HG03558 (cell line): ENCODE measurements at regions not wholly inside any gene's neighbourhood (a gene's known extent, or its start where the extent isn't known, plus 50 kb on each side); places are given as distances from the start of the nearest gene placed in this dataset.
"Not testable (repeated sequence)": the region's sequence is repeated elsewhere in the genome, so short reads cannot be mapped to it uniquely, and the experiment has no call there.

Experiments used
- ATAC-seq: cut with Tn5 transposase; IDR thresholded peaks from one replicate; pipeline ENCODE4 v1.9.1; 2021; ENCODE audit warnings: moderate number of reproducible peaks; ENCODE audit not compliant: unreplicated experiment; ENCODE audit errors: extremely low read depth

DNA sequence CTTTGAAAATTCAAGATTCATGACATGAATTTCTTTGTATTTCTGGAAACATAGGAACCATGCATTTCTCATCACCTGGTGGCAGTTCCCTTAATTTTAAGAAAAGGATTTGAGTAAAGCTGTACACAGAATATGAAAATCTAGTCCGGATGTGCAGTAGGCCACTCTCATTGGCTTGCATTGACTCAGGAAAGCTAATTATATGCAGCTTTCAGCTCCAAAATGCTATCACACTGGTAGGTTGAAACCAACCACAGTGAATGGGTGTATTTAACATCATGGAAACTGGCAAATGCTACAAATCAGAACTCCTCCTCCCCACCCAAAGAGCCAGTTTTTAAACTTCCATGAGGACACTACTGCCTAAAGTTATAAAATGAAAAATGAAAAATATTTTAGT, 161.6 kb upstream of the FBXL17 start:
- no peak for ATAC-seq

DNA sequence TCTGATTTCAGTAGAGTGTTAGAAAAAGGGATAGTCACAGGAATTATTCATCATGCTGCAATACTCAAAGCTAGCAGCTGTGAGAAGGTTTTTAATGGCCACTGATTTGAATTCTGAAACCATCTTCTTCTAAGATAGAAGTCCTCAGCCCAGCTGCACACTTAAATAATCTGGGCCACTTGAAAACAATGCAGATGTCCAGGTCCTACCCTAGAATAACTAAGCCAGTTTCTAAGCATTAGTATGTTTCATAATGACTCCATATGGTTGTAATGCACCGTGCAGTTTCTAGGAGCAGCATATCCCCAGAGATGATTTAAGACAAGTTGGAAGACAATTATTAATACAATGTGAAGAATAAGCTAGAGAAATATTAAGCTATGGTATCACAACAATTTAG, 159.9 kb upstream of the FBXL17 start:
- no peak for ATAC-seq

DNA sequence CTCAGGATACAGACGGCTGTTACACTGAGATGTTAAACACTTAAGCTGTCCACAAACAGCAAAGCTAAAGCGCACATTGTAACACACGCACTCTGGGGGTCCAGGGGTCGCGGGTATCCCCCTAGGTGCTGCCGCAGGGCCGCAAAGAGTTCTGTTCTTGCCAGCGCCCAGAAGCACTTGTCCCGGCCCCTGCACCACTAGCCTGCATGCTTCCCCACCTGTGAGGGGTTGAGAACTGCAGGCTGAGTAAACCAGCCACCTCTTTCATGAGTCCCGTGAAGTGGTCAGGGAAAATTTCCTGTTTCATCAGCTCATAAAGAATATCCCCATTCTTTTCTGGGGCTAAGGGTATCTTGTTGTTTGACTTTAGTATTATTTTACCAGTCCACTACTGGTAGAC, 154.4 kb upstream of the FBXL17 start:
- no peak for ATAC-seq

DNA sequence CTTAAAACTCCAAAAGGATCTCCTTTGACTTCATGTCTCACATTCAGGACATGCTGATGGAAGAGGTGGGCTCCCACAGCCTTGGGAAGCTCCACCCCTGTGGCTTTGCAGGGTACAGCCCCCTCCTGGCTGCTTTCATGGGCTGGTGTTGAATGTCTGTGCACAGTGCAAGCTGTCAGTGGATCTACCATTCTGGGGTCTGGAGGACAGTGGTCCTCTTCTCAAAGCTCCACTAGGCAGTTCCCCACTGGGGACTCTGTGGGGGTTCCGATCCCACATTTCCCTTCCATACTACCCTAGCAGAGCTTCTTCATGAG, 150.2 kb upstream of the FBXL17 start:
- not testable (repeated sequence) for ATAC-seq

DNA sequence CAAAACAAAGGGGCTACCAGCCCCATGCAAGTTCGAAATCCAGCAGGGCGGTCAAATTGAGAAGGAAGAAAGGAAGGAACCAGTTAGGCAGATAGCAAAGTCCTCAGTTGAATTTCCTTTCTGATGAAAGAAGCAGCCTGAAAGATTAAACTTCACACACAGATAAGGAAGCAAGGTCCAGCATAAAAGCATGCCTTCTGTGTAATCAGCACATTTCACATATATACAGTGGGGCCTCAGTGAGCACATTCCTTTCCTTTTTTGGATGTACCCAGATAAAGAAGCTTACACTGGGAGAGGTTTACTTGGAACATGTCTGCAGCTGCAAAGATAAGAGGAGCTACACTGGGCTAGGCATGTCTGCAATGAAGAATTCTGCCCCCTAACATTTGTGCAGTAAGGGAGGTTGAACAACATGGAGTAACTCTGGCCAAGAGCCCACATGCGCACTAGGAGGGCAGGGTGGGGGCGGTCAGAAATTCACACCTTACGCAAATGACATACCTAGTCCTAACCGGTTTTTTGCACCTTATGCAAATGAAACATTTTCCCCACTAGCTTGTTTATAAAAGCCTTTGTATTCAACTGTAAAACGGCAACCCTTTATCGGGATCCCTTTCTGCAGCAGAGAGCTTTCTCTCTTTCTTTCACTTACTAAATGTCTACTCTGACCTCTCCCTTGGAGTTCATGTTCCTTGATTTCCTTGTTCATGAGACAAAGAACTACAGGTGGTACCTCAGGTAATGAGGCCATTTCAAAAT, 149.7 kb upstream of the FBXL17 start:
- no peak for ATAC-seq

DNA sequence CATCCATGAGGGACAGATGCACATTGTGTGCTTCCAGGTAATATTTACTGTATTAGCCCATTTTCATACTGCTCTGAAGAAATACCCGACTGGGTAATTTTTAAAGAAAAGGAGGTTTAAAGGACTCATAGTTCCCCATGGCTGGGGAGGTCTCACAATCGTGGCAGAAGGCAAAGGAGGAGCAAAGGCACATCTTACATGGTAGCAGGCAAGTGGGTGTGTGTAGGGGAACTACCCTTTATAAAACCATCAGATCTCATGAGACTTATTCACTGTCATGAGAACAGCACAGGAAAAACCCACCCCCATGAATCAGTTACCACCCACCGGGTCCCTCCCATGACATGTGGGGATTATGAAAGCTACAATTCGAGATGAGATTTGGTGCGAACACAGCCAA, 148.8 kb upstream of the FBXL17 start:
- no peak for ATAC-seq

DNA sequence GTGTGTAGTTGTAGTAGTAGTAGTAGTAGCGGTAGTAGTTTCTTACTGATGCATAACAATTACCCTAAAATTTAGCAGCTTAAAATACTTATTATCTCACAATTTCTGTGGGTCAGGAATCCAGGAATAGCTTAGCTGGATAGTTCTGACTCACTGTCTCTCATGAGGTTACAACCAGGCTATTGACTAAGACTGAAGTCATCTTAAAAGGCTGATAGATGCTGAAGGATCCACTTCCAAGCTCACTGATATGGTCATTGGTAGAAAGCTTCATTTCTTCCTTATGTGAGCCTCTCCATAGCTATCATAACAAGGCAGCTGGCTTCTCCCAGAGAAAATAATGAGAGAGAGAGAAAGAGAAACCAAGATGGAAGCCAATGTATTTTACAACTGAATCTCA, 147.5 kb upstream of the FBXL17 start:
- ATAC-seq: no peak

DNA sequence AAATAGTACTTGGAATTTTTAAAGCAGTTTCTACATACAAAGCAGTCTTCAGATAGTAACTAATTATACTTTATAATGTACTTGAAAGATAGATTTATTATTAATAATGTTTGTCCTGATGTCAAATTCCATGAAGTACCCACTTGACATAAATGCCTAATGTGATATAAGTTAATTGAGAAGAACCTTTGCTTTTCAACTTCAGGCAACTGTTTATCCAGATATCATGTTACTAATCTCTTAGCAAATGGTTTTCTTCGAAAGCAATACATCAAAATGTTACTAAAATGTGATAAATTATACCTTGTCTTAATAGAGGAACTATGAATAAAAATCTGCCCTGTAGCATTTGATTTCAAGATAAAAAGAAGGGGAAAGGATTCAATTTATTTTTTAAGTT, 146.8 kb upstream of the FBXL17 start:
- ATAC-seq: no peak

DNA sequence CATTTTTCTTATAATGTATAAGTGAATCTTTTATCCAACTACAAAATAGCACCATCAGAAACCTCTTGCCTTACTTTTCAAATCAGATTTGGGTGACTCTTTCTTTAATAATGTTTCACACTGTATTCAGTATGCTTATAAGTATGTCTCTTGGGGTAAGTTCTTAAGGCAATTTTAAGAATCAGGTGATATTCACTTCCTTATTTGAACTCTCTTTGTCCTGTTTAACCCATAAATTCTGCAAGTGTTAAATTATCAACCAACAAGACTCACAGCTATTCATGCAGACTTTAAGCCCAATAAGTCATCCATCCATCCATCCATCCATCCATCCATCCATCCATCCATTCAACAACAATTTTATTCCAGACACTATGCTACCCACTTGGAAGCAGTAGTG, 142.7 kb upstream of the FBXL17 start:
- no peak for ATAC-seq

DNA sequence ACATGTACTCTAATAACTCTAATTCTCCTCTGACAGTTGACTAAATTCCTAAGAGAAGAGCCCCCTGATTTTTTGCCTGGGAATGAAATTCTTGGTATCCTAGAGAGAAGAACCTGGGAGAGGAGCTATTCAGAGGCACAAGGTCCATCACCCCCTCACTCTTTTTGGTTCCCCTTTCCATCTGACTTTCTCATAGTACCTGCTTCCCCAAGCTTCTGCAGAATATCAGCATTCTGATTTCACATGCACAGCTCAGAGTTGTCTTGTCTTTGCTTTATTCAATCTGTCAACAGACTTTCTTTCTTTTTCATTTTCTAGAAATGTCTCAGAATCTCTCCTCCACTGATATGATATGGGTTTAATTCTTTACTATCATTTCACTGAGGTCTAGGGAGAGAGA, 141.5 kb upstream of the FBXL17 start:
- no peak for ATAC-seq

DNA sequence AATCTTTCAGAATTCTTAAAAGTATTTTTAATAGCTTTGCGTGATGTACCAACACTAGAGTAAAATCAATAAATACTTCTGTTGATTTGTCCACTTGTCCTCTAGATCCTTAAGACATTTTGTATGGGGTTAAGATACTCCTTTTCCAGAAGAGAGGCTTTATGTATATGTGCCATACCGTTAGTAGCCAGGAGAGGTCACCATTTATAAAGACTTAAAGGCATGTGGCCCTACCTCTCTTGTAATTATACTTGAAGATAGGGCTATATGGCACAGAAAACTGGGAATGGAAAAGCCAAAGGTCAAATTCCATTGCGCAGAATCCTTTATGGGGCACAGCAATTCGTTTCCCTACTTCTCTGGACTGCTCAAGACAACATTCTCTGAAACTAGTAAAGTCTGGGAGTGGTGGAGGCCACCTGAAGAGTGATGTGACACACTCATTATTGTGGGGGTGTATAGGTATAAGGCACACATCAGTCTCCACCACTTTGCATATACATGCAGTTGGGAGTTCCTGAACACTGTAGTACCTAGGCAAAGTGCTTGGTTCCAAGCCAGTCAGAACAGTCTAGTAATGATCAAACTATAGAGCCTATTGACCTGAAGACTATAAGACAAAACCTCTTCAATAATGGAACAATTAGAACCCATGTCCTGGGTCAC, 140.1 kb upstream of the FBXL17 start:
- ATAC-seq: peak; percentile 39

DNA sequence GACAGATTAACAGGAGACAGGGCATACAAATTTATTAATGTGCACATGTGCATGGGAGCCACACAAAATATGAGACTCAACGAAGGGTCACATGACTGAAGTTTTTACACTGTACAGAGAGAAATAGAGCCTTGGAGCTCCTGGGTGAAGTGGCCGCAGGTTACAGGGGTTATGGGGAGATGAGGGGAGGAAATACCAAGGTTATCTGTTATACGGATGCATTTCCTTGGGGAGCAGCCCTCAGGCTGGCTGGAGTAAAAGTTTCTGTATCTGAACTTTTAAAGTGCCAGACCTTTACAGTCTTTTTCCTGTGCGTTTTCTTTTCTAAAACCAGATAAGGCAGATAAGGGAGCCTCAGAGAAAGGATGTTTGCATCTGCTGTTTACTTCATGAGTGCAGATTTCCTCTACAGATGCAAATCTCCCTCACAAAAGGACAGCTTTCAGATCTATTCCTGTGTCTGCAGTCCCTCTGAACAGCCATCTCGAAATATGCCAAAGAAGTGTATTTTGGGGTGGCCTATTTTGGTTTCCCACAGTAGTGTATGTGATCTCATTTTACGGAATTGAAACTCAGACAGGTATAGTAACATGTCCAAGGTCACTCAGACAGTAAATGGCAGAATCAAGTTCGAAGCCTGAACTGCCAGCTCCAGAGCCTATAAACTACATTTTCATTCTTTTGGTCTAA, 139.3 kb upstream of the FBXL17 start:
- ATAC-seq: peak; percentile 78

DNA sequence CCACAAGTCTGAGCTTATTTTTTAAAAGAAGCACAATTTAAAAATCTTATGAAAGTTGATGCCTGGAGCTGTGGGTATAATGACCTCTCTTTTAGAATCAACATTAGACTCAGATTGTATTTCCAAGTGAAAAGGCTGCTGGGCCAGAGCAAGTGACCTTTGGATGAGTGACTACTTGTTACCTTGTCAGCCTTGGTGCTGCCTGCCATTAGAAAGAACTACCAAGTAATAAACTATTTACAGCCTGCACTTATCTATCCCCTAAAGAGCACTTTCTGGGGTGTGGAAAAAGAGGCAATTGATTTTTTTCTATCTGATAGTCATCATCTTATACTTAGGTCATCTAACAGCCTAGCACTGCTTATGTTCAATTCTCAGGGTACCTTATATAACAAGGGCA, 134.9 kb upstream of the FBXL17 start:
- no peak for ATAC-seq

DNA sequence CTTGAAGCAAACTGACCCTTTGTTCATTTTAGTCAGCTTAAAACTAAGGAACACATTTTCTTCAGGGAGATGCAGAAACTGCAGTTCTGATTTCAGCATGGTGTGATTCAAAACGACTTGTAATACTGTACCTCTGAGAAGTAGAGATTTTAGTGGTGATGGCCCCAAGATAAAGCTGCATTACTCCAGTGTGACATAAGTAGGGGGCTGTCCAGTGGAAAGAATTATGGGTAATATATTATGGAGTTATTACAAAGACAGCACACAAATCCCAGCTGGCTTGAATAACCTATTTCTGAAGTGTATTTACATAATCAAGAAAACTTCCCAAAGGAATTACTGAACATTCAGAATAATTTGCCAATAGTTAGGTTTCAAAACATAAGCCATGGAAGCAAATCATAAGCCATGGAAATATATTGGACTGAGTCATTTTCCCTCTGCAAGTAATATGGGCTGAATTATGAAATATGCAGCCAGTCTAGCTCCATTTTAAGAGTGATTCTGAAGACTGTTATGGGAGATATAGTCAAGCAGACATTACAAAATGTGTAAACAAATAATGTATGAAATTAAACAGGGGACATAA, 133.7 kb upstream of the FBXL17 start:
- ATAC-seq: no peak

DNA sequence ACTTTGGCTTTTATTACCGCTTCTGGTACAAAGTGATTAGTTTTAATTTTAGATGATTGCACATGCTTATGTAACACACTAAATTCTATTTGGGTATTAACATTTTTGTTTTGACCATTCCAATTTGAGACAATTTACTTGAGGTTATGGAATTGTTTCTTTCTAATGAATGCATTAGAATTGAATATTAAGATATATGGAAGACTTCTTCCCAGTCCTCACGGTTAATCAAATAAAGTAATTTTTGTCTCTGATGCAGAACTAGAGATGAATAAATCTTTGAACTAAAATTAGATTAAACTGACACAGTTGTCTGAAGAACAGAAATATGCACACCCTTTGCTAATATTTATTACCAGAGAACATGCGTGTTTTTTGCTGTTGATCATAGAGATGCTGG, 127.1 kb upstream of the FBXL17 start:
- ATAC-seq: no peak

DNA sequence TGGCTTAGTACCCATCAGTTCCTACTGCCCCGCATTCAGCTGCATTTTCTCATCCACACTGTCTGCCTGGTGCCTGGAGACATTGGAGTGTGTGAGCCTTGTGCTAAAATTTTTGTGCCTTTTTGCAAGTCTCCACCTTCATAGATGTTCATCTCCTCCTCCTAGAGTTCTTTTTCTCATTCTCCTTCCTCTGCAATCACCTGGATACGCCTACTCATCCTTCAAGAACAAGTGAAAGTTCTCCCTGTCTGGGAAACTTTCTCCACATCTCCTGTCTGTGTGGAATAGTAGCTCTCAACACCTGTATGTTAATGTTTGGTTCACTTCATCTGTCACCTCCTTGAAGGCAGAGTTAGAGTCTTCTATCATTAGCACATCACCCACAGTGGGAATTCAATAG, 125.7 kb upstream of the FBXL17 start:
- ATAC-seq: no peak

DNA sequence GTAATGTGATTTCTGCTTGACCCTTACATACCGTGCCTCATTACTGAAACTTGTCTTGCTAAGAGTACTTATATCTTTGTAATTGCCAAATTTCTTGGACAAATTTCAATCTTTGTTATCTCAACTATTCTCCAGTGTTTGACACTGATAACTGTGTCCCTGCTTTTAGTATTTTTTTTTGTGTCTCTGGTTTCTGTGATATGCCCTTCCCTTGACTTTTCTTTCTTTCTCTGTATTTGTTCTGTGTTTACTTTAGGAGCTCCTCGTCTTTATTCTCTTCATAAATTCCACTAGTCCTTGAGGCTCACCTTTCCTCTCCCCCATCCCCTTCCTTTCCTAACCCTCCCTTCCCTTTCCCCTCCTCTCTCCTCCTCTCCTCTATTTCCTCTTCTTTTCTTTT, 123.7 kb upstream of the FBXL17 start:
- ATAC-seq: no peak

DNA sequence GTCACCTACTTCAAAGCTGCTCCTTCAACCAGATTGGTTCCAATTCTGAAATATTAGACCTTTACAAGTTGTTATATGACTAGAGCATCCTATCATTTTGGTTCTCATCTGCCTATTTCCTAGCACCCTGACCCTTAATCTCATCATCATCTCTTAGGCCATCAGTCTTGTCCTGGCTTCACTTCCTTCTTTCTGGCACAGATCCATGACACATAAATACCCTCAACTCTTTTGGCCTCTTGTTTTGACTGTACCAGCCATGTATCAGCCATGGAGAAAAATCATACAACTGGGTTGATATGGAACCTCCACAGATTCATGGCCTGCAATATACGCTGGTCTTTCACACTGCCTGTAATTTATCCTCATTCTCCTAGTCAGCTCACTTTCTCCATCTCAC, 123.1 kb upstream of the FBXL17 start:
- ATAC-seq: no peak

DNA sequence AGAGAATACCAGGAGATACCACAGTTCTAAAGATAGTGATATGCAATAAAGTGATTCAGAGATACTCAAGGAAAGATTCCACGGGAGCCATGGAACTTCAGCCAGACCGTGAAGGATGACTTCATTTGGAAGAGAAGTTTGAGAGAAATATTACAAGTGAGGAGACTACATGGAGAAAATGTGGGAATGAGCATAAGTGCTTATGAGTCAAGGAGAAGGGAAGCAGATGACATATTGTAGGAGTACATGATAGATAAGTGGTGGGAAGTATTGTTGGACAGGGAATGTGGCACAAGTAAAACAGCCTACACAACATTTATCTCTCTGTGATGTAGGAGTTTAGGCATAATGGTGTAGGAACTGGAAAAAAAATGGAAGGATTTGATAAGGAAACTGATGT, 122.1 kb upstream of the FBXL17 start:
- ATAC-seq: no peak

DNA sequence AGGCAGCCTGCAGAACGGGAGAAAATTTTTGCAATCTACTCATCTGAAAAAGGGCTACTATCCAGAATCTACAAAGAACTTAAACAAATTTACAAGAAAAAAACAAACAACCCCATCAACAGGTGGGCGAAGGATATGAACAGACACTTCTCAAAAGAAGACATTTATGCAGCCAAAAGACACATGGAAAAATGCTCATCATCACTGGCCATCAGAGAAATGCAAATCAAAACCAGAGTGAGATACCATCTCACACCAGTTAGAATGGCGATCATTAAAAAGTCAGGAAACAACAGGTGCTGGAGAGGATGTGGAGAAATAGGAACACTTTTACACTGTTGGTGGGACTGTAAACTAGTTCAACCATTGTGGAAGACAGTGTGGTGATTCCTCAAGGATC, 113.7 kb upstream of the FBXL17 start:
- not testable (repeated sequence) for ATAC-seq

DNA sequence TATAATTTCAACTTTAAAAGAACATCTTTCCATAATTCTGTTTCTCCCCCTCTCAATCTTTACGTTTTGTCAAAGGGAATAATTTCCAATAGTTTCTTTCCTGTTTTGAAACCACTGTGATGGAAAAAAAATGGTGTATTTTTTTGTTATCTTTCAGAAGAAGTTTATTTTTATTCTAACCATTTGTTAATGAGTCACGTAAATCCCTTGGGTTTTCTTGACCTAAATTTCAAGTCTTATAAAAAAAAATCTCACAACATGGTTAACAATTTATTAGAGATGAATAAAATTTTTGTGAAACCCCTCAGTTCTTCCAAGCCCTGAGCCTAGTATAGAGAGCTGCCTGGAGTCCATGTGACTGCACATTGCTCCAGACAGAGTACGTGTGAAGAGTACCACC, 106.1 kb upstream of the FBXL17 start:
- ATAC-seq: no peak
